LNCaP clone FGC (cell line): ENCODE measurements at regions not wholly inside any gene's neighbourhood (a gene's known extent, or its start where the extent isn't known, plus 50 kb on each side); places are given as distances from the start of the nearest gene placed in this dataset.

Experiments
- DNase-seq: peaks from one replicate; pipeline ENCODE4 v3.0.0-alpha.2; 2011; ENCODE audit warnings: low read depth
- H3K4me3 ChIP-seq: 2 replicates; pipeline ENCODE4 v1.5.1; 2011; ENCODE audit warnings: mild to moderate bottlenecking, low read depth, low read length, control low read depth
- CTCF ChIP-seq: IDR thresholded peaks from 2 replicates; pipeline ENCODE4 v1.5.1; 2012; ENCODE audit warnings: mild to moderate bottlenecking; ENCODE audit not compliant: control insufficient read depth, insufficient read depth; ENCODE audit errors: extremely low read depth

DNA sequence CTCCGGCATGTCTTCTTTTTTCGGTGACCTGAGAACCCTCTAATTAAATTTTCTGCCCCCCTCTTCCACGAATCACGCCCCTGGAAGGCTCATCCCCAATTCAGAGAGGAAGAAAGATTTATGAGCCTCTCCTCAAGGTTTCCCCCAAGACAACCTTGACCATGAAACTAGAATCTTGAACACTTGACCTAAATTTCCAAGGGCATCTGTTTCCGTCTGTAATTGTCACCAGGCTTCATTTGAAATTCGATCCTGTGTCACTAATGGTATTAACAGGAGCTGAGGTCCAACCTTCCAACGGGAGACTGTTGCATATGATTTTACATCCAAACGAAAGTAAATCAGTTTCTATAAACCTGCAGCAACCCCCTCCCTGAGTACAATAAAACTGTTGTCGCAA, 139.9 kb upstream of the ZIC3 start:
- DNase-seq: no peak
- no peak for TF ChIP-seq CTCF
- no peak overlapping the region for H3K4me3 ChIP-seq

GRCh38 chrX:137425273-137425902, 140.5 kb upstream of the ZIC3 start:
- H3K4me3 ChIP-seq: no peak overlapping the region
- no peak for TF ChIP-seq CTCF
- DNase-seq: no peak

- no peak overlapping the region for H3K4me3 ChIP-seq
- no peak for TF ChIP-seq CTCF
- DNase-seq: no peak
These were observed 141.2 kb upstream of the ZIC3 start for GRCh38 chrX:137424679-137425078.

DNA sequence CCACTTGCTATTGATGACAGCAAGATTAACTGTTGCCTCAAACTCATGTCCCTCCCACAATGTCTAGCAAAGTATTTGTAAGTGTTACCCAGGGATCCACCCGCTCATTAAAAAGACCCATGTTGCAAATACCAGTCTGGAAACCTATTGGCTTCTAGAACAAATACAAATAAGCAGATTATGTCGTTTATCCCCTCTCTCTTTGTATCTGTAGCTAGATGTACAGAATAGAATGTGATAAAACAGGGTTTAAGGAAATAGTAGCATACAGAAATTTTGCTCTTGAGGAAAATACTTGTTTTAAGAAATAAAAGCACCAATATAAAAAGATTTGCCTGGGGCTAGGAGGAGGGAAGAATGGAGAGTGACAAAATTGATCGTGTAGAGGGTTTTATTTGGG, 142.7 kb upstream of the ZIC3 start:
- no peak for DNase-seq
- no peak for TF ChIP-seq CTCF
- H3K4me3 ChIP-seq: no peak overlapping the region

GRCh38 chrX:137418086-137418485, 147.8 kb upstream of the ZIC3 start:
- DNase-seq: peak; percentile 65
- no peak for TF ChIP-seq CTCF
- H3K4me3 ChIP-seq: no peak overlapping the region

GRCh38 chrX:137413190-137413589, 152.7 kb upstream of the ZIC3 start:
- H3K4me3 ChIP-seq: no peak overlapping the region
- DNase-seq: no peak
- no peak for TF ChIP-seq CTCF

- TF ChIP-seq CTCF: no peak
- no peak overlapping the region for H3K4me3 ChIP-seq
- no peak for DNase-seq
These were observed 160.3 kb upstream of the ZIC3 start for GRCh38 chrX:137405449-137406140.
